Spleen (tissue), 11 donors: ENCODE measurements at regions not wholly inside any gene's neighbourhood (a gene's known extent, or its start where the extent isn't known, plus 50 kb on each side); places are given as distances from the start of the nearest gene placed in this dataset.

ENCODE experiments used
- DNase-seq: peaks from one replicate; pipeline ENCODE4 v3.0.0-alpha.2; 2020
- H3K27ac ChIP-seq, 8 donors: fragments of 200-600 bp; sonication (generic) in 7 of 8; 1 replicate in 4 of 8; 2 replicates in 4 of 8; pipeline versions ENCODE4 v1.5.0 to v1.8.0; 2016 to 2021; ENCODE audit warnings: inconsistent platforms in 4 of 8, mild to moderate bottlenecking in 4 of 8, moderate library complexity in 1 of 8
- H3K27me3 ChIP-seq, 7 donors: fragments of 200-600 bp; sonication (generic) in 6 of 7; replicated peaks in 1 of 7; 1 replicate in 4 of 7; 2 replicates in 3 of 7; pipeline versions ENCODE4 v1.5.0 to v1.8.0; 2016 to 2021; ENCODE audit warnings: inconsistent platforms in 3 of 7, mild to moderate bottlenecking in 1 of 7
- H3K36me3 ChIP-seq, 6 donors: fragments of 200-600 bp; sonication (generic) in 5 of 6; 1 replicate in 4 of 6; 2 replicates in 2 of 6; pipeline versions ENCODE4 v1.5.0 to v1.8.0; 2016 to 2021; ENCODE audit warnings: inconsistent platforms in 2 of 6
- H3K4me1 ChIP-seq, 6 donors: fragments of 200-600 bp; sonication (generic) in 5 of 6; 1 replicate in 3 of 6; 2 replicates in 3 of 6; pipeline versions ENCODE4 v1.5.0 to v1.8.0; 2016 to 2021; ENCODE audit warnings: inconsistent platforms in 3 of 6
- H3K4me3 ChIP-seq, 8 donors: fragments of 200-600 bp; sonication (generic) in 7 of 8; 1 replicate in 4 of 8; 2 replicates in 4 of 8; pipeline versions ENCODE4 v1.5.0 to v1.8.0; 2016 to 2021; ENCODE audit warnings: inconsistent platforms in 4 of 8, mild to moderate bottlenecking in 4 of 8, moderate library complexity in 2 of 8
- H3K9me3 ChIP-seq, 8 donors: fragments of 200-600 bp; sonication (generic) in 7 of 8; 1 replicate in 4 of 8; 2 replicates in 4 of 8; pipeline versions ENCODE4 v1.5.0 to v1.8.0; 2016 to 2021; ENCODE audit warnings: inconsistent platforms in 4 of 8
- CTCF ChIP-seq, 11 experiments: fragments of 200-600 bp in 7 of 11; fragments of 450-650 bp in 4 of 11; sonication (generic) in 4 of 11; IDR thresholded peaks in 8 of 11; conservative IDR thresholded peaks in 3 of 11; 1 replicate in 7 of 11; 2 replicates in 4 of 11; pipeline versions ENCODE4 v1.4.0 to v1.8.0; 2016 to 2021; ENCODE audit warnings: antibody characterized with exemption in 11 of 11, inconsistent platforms in 4 of 11, mild to moderate bottlenecking in 1 of 11
- POLR2A ChIP-seq, 3 donors: fragments of 450-650 bp; IDR thresholded peaks; one replicate each; pipeline ENCODE4 v1.5.1; 2017; ENCODE audit warnings: antibody characterized with exemption in 3 of 3, mild to moderate bottlenecking in 1 of 3
- POLR2AphosphoS5 ChIP-seq, 3 donors: sonication (generic); formaldehyde crosslinking; IDR thresholded peaks; one replicate each; pipeline ENCODE4 v1.5.1; 2017; ENCODE audit warnings: antibody characterized with exemption in 3 of 3
- WGBS, 5 donors: extraction: QIAGEN DNeasy Blood & Tissue Kit in 3 of 5; methylation state at CpG; one replicate each; pipeline versions ENCODE4 v1.1.5 to v1.1.7; 2013 to 2018; 5-methylcytosine and 5-hydroxymethylcytosine counted together
- intact Hi-C: fragments of 100-400 bp; cut with DNase I; formaldehyde crosslinking; loops from one replicate; pipeline ENCODE4 v1.15.0; 2023; ENCODE audit warnings: low total_unique reads
- donor health status: healthy with polysubstance abuse.
- donor health status: DM: no; HTN: no; CAD: no; lungs with moderate emphysema.
- donor health status: DM: no; HTN: no; CAD: no.
- donor health status: Bipolar disorder and iron deficiency.
- donor health status: healthy.
- donor health status: DM: no; HTN: no; CAD: no.
- donor health status: DM: yes; HTN: yes; CAD: no.

GRCh38 chr18:68072744-68073143 is 556.2 kb upstream of the DSEL start:
- TF ChIP-seq POLR2A (IDR thresholded peaks at IDR 0.05) (no peak), POLR2AphosphoS5 (IDR thresholded peaks at IDR 0.05) (no peak), CTCF (IDR thresholded peaks at IDR 0.05 in 8 of 11, conservative IDR thresholded peaks at IDR 0.05 in 3 of 11) (no peak)
- H3K36me3 ChIP-seq: no peaks in the 10 kb centered on the region
- intact Hi-C loops: no loop called here
- WGBS, 5 donors: 68 to 91% (median 86%) methylated on average over 3 to 7 of the region's 7 CpGs
- peaks cover 0 to 17% (median 11%) of the 10 kb centered on the region in 8 donors for H3K9me3 ChIP-seq
- DNase-seq: no peak
- no peaks in the 10 kb centered on the region for H3K4me1 ChIP-seq
- no peaks in the 10 kb centered on the region for H3K27me3 ChIP-seq
- H3K27ac ChIP-seq: no peak overlapping the region
- H3K4me3 ChIP-seq: no peak overlapping the region

GRCh38 chr18:68060871-68061270 is 544.4 kb upstream of the DSEL start:
- TF ChIP-seq POLR2AphosphoS5 (IDR thresholded peaks at IDR 0.05) (no peak), POLR2A (IDR thresholded peaks at IDR 0.05) (no peak), CTCF (IDR thresholded peaks at IDR 0.05 in 8 of 11, conservative IDR thresholded peaks at IDR 0.05 in 3 of 11) (no peak)
- 80 to 85% (median 82%) methylated on average over 1 of the region's 1 CpG for WGBS, 5 donors
- DNase-seq: no peak
- H3K27ac ChIP-seq: no peak overlapping the region
- H3K9me3 ChIP-seq: peaks cover 0 to 19% (median 17%) of the 10 kb centered on the region in 8 donors
- no peak overlapping the region for H3K4me3 ChIP-seq
- H3K27me3 ChIP-seq: no peaks in the 10 kb centered on the region
- H3K36me3 ChIP-seq: no peaks in the 10 kb centered on the region
- intact Hi-C loops: no loop called here
- H3K4me1 ChIP-seq: no peaks in the 10 kb centered on the region

DNA sequence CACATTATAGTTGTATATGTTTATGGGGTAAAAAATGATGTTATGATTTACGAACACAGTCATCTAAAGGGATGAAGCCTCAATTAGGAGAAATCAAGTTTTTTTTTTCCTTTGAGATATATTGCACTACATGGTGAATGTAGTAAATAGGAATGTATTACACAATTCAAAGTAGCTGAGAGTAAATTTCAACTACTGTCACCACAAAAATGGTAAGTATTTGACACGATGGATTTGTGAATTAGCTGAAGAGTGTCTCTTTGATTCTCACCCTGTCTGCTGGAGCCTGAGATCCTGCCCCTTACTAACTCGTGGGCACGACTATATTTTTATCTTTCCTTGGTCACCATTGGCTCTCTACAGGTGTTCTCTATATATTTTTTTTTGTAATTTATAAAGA is 540.4 kb upstream of the DSEL start:
- Histone ChIP-seq H3K4me3 (no peak overlapping the region), H3K36me3 (no peaks in the 10 kb centered on the region), H3K27ac (no peak overlapping the region), H3K4me1 (no peaks in the 10 kb centered on the region), H3K27me3 (no peaks in the 10 kb centered on the region), H3K9me3 (peaks cover 0 to 5% (median 0%) of the 10 kb centered on the region in 8 donors)
- intact Hi-C loops: no loop called here
- no peak for DNase-seq
- TF ChIP-seq POLR2A (IDR thresholded peaks at IDR 0.05) (no peak), CTCF (IDR thresholded peaks at IDR 0.05 in 8 of 11, conservative IDR thresholded peaks at IDR 0.05 in 3 of 11) (no peak), POLR2AphosphoS5 (IDR thresholded peaks at IDR 0.05) (no peak)
- WGBS, 5 donors: 75 to 83% (median 80%) methylated on average over 4 of the region's 4 CpGs

DNA sequence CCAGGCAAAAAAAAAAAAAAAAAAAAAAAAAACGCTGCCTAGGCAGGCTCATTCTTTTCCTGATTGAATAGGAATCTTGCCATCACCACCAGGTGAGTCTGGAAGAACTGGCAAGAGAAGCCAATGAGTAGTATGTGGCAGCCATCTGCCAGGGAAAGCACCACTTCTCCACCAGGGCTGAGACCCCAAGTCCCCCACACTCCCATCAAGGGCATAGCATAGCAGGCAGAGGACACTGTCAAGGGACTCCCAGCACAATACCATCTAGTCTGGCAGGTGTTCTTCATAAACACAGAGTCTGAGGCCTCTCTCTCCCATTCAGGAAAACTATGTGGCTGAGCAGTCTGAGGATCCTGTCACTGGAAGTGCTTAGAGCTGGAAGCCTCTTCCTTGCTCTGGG is 538.1 kb upstream of the DSEL start:
- DNase-seq: no peak
- intact Hi-C loops: no loop called here
- no peaks in the 10 kb centered on the region for H3K27me3 ChIP-seq
- WGBS, 5 donors: 32 to 69% (median 50%) methylated on average over 1 of the region's 1 CpG
- H3K9me3 ChIP-seq: peaks cover 0 to 5% (median 0%) of the 10 kb centered on the region in 8 donors
- H3K4me1 ChIP-seq: no peaks in the 10 kb centered on the region
- H3K36me3 ChIP-seq: no peaks in the 10 kb centered on the region
- TF ChIP-seq POLR2AphosphoS5 (IDR thresholded peaks at IDR 0.05) (no peak), POLR2A (IDR thresholded peaks at IDR 0.05) (no peak), CTCF (IDR thresholded peaks at IDR 0.05 in 8 of 11, conservative IDR thresholded peaks at IDR 0.05 in 3 of 11) (no peak)
- no peak overlapping the region for H3K27ac ChIP-seq
- no peak overlapping the region for H3K4me3 ChIP-seq
